Thyroid gland (tissue), 4 donors: ENCODE measurements at regions not wholly inside any gene's neighbourhood (a gene's known extent, or its start where the extent isn't known, plus 50 kb on each side); places are given as distances from the start of the nearest gene placed in this dataset.

Source experiments
- POLR2A ChIP-seq, 2 donors: fragments of 450-650 bp; IDR thresholded peaks; one replicate each; pipeline ENCODE4 v1.6.1; 2017; ENCODE audit warnings: antibody characterized with exemption in 2 of 2, mild to moderate bottlenecking in 2 of 2, moderate library complexity in 1 of 2
- TF ChIP-seq, protein P1 (sequence below), 6 experiments: fragments of 200-600 bp in 3 of 6; fragments of 450-650 bp in 3 of 6; sonication (generic) in 3 of 6; IDR thresholded peaks; one replicate each; pipeline ENCODE4 v1.5.1; 2016 to 2019; ENCODE audit warnings: antibody characterized with exemption in 6 of 6, mild to moderate bottlenecking in 2 of 6, inconsistent platforms in 1 of 6, moderate library complexity in 1 of 6

DNA sequence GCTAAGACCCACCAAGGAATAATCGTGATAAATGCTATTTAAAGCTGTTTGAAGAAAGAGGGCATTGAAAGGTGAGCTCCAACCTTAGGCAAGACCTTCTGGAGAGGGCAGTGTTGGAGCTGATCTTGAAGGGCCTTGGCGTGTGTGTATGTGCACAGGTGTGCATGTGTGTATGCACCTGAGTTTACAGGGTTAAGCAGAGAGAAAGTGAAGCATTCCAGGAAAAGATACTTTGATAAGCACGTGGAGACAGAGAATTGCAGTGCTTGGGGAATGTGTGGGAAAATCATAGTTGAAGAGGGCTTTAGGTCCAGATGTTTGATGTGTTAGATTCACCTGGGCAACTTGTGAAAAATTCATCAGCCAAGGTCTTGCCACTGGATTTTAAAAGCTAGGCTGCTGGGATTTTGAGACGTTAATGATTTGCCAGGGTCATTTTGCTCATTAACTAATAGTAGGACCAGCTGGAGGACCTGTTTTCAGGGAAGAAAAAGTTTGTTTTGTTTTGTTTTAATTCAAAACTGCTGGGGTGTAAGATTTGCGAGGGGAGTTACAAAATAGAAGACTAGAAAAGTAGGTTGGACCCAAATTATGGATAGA, 78.3 kb upstream of the ANKRD55 start:
- TF ChIP-seq, protein P1, sequence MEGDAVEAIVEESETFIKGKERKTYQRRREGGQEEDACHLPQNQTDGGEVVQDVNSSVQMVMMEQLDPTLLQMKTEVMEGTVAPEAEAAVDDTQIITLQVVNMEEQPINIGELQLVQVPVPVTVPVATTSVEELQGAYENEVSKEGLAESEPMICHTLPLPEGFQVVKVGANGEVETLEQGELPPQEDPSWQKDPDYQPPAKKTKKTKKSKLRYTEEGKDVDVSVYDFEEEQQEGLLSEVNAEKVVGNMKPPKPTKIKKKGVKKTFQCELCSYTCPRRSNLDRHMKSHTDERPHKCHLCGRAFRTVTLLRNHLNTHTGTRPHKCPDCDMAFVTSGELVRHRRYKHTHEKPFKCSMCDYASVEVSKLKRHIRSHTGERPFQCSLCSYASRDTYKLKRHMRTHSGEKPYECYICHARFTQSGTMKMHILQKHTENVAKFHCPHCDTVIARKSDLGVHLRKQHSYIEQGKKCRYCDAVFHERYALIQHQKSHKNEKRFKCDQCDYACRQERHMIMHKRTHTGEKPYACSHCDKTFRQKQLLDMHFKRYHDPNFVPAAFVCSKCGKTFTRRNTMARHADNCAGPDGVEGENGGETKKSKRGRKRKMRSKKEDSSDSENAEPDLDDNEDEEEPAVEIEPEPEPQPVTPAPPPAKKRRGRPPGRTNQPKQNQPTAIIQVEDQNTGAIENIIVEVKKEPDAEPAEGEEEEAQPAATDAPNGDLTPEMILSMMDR (IDR thresholded peaks at IDR 0.05) = no peak
- no peak for TF ChIP-seq POLR2A (IDR thresholded peaks at IDR 0.05)
